Activated naive CD8-positive, alpha-beta T cell treated with anti-CD3 and anti-CD28 coated beads for 36 hours (primary cell): ENCODE measurements at regions not wholly inside any gene's neighbourhood (a gene's known extent, or its start where the extent isn't known, plus 50 kb on each side); places are given as distances from the start of the nearest gene placed in this dataset.
"Not testable (repeated sequence)": the region's sequence is repeated elsewhere in the genome, so short reads cannot be mapped to it uniquely, and the experiment has no call there.

Experiments
- DNase-seq: peaks from one replicate; pipeline ENCODE4 v3.0.0; 2021
- H3K27ac Mint-ChIP-seq: one replicate; pipeline ENCODE4 v1.8.0; 2022; ENCODE audit warnings: mild to moderate bottlenecking, moderate library complexity, mixed read lengths
- H3K27me3 Mint-ChIP-seq: one replicate; pipeline ENCODE4 v1.8.0; 2022; ENCODE audit warnings: mild to moderate bottlenecking, mixed read lengths
- H3K36me3 Mint-ChIP-seq: one replicate; pipeline ENCODE4 v1.8.0; 2021; ENCODE audit warnings: mild to moderate bottlenecking, mixed read lengths
- H3K4me1 Mint-ChIP-seq: one replicate; pipeline ENCODE4 v1.8.0; 2021; ENCODE audit warnings: mixed read lengths
- H3K4me3 Mint-ChIP-seq: one replicate; pipeline ENCODE4 v1.8.0; 2022; ENCODE audit warnings: mild to moderate bottlenecking, moderate library complexity, mixed read lengths
- H3K9me3 Mint-ChIP-seq: one replicate; pipeline ENCODE4 v1.8.0; 2022; ENCODE audit warnings: mixed read lengths

DNA sequence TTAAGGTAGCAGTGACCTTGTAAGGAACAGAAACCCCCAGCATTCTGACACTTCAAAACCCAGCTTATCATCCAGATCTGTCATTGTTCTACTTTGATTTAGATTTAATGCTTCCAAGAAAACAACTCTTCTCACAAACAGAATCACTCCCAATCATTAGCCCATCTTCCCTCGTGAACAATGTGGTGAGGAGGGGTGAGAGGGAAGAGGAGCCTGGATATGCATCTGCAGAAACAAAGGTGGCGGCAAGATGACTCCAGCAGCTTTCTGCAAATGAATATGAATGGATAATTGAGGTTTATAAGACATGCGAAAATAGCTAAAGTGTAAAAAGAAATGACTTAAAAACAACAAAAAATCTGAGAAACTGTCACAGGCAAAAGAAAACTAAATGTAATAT is 859.9 kb upstream of the SLC10A2 start:
- Mint-ChIP-seq H3K27me3 (no peaks in the 10 kb centered on the region), H3K4me3 (no peak overlapping the region), H3K27ac (no peak overlapping the region), H3K36me3 (no peaks in the 10 kb centered on the region), H3K4me1 (no peaks in the 10 kb centered on the region), H3K9me3 (no peaks in the 10 kb centered on the region)
- DNase-seq, result no peak

DNA sequence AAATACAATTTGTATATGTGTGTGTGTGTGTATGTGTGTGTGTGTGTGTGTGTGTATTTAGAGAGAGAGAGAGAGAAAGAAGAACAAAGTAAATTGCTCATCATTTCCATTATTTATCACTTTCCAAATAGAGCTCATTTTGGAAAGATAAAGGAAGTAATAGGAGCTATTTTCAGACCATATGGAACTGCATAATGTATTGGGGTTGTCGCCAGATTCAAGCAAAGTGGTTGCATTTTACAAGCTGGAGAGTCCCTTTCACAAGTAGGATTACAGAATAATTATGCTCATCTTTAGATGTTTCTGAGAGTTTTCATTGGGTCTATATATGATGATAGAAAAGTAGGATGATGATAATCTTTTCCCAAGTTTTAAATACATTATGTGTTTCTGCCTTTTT is 842.7 kb upstream of the SLC10A2 start:
- no peaks in the 10 kb centered on the region for H3K36me3 Mint-ChIP-seq
- no peak overlapping the region for H3K4me3 Mint-ChIP-seq
- no peaks in the 10 kb centered on the region for H3K27me3 Mint-ChIP-seq
- no peak for DNase-seq
- H3K9me3 Mint-ChIP-seq, result no peaks in the 10 kb centered on the region
- no peak overlapping the region for H3K27ac Mint-ChIP-seq
- no peaks in the 10 kb centered on the region for H3K4me1 Mint-ChIP-seq

DNA sequence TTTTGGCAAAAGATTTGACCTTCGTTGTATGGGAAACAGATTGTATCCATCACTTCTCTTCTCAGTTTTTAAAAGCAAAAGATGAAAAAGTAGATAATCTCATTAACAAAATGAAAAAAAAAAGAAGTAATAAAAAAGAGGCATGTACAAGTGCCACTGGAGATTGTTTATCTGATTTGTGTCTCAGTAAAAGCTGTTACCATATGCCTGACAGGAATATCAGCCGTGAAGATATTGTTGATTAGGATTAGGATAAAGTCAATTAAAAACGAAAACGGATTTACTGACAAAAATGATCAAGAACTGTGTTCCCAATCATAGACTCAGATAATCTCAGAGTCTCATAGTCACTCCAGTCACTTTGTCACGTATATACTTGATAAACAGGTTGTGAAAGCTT is 842.1 kb upstream of the SLC10A2 start:
- Mint-ChIP-seq H3K36me3 (no peaks in the 10 kb centered on the region), H3K27ac (no peak overlapping the region), H3K27me3 (no peaks in the 10 kb centered on the region), H3K9me3 (no peaks in the 10 kb centered on the region), H3K4me3 (no peak overlapping the region), H3K4me1 (no peaks in the 10 kb centered on the region)
- no peak for DNase-seq

DNA sequence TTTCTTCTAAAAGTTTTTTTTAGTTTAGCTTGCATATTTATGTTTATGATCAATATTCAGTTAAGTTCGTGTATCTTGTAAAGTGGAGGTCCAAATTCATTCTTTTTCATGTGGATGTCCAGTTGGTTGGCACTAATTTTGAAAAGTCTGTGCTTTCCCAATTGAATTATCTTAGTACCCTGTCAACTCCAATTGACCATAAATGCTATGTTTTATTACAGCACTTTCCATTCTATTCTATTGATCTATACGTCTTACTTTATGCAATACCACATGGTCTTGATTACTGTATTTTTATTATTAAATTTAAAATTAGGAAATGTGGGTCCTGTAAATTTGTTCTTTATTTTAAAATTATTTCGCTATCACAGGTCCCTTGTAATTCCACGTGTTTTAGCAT is 837.6 kb upstream of the SLC10A2 start:
- Mint-ChIP-seq H3K27me3 (no peaks in the 10 kb centered on the region), H3K4me1 (no peaks in the 10 kb centered on the region), H3K4me3 (no peak overlapping the region), H3K36me3 (no peaks in the 10 kb centered on the region), H3K9me3 (peaks cover 3% of the 10 kb centered on the region), H3K27ac (no peak overlapping the region)
- no peak for DNase-seq

DNA sequence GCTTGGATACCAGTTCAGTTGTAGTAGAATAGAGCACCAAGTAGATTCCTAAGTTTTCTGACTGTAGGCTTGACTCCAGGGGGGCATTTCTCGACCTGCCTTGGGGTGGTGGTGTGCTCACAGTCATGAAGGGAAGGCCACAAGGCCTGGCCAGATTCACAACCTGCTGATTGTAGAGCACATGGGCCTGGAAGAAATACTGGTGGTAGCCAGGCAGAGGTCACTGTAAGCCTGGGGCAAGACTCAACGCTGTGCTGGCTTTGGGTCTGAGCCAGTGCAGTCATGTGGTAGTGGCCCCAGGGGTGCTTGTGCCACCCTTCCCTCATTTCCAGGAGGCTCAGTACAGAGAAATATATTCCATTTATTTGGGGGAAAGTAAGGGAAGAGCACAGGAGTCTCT is 832.3 kb upstream of the SLC10A2 start:
- H3K4me3 Mint-ChIP-seq, result no peak overlapping the region
- no peak overlapping the region for H3K27ac Mint-ChIP-seq
- no peaks in the 10 kb centered on the region for H3K36me3 Mint-ChIP-seq
- DNase-seq, result no peak
- H3K4me1 Mint-ChIP-seq, result no peaks in the 10 kb centered on the region
- no peaks in the 10 kb centered on the region for H3K27me3 Mint-ChIP-seq
- H3K9me3 Mint-ChIP-seq, result peaks cover 3% of the 10 kb centered on the region

DNA sequence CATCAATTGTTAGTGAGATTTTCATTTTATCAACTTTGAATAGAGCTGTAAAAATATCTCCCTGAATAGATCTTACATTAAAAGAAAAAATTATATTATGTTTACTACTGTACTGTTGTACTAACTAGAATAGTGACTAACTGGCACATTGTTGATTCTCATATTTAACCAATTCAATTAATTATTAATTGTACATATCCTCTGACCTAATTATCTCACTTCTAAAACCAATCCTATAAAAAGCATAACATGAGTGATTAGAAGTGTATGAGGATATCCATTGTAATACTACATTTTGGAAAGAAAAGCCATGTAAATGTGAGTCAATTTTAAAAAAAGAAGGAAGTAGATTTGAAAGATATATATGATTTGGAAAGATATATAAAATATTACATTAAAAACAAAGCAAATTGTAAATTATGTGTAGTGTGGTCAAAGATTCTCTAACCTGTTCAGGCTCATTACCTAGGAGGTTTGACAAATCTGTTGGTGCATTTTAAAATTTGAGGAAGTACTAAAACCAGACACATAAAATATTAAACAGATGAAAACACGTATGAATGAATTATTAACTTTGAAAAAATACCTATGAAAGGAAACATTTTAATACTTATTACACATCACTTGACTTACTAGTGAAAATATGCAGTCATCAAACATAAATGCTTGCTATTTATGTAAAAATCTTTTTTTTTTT is 829.8 kb upstream of the SLC10A2 start:
- H3K36me3 Mint-ChIP-seq, result no peaks in the 10 kb centered on the region
- peaks cover 3% of the 10 kb centered on the region for H3K9me3 Mint-ChIP-seq
- no peak overlapping the region for H3K4me3 Mint-ChIP-seq
- no peak overlapping the region for H3K27ac Mint-ChIP-seq
- no peak for DNase-seq
- no peaks in the 10 kb centered on the region for H3K4me1 Mint-ChIP-seq
- no peaks in the 10 kb centered on the region for H3K27me3 Mint-ChIP-seq

DNA sequence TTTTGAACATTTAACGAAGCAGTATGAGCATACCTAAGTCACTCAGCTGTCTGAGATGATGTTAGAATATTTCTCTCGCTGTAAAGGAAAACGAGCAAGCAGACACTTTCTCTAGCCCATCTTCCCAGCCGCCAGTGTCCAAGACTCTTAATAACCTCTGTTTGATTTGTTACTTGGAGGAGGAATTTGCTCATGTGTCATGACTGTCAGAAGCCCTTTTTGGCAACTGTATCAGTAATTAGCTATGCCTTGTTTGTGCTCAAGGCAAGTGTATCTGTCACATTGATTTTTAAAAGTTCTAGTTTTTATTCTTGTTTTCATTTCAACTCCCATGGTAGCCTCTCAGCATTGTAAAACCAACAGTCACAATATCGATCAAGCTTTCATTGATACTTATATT is 828.4 kb upstream of the SLC10A2 start:
- no peak for DNase-seq
- Mint-ChIP-seq H3K27me3 (no peaks in the 10 kb centered on the region), H3K9me3 (peaks cover 2% of the 10 kb centered on the region), H3K4me3 (no peak overlapping the region), H3K27ac (no peak overlapping the region), H3K4me1 (no peaks in the 10 kb centered on the region), H3K36me3 (no peaks in the 10 kb centered on the region)

DNA sequence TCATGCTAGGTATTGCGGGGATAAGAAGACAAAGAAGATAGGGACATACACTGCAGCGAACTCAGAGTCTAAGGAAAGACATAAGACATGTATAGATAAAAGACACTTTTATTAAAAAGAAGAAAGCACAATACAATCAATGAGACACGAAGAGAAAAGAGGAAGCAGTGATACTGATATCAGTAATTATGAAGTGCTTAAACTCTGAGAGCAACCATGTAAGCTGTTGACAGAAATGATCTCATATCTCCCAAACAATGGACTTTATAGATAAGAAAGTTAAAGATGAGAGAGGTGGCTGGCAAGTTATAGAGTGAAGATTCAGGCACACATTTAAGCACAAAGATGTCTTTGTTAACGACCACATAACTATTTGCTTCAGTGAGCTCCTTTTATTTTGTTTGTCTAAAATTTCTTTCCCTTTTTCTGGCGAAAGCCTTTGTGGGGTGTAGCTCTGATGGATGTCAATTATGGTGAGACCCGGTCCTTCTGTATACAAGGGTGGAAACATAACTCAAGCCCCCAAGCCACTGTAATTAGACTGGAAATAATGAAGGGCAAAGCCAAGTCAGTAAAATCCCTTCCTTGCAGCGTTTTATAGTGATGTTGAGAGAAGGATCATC is 818.0 kb upstream of the SLC10A2 start:
- Mint-ChIP-seq H3K4me1 (no peaks in the 10 kb centered on the region), H3K9me3 (peaks cover 2% of the 10 kb centered on the region), H3K27ac (no peak overlapping the region), H3K27me3 (peaks cover 3% of the 10 kb centered on the region), H3K36me3 (no peaks in the 10 kb centered on the region), H3K4me3 (no peak overlapping the region)
- no peak for DNase-seq

DNA sequence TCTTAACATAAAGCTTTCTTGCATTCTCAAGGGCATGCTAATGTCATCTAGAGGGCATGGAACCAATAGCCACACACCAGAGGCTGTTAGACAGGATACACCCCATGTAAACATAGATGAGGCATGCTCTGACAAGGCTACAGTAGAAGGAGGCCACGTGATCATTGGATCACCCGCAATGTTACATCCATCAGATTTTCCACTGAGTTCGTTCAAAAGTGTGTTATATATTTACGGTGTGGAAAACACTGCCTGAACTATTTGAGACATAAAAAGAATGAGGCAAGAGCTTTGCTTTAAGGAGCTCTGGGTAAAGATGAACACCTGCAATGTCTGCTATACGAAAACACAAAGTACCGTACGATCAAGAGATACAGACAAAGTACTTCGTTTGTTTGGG is 817.5 kb upstream of the SLC10A2 start:
- Mint-ChIP-seq H3K27ac (no peak overlapping the region), H3K4me1 (no peaks in the 10 kb centered on the region), H3K36me3 (no peaks in the 10 kb centered on the region), H3K9me3 (peaks cover 2% of the 10 kb centered on the region), H3K27me3 (peaks cover 3% of the 10 kb centered on the region), H3K4me3 (no peak overlapping the region)
- no peak for DNase-seq

DNA sequence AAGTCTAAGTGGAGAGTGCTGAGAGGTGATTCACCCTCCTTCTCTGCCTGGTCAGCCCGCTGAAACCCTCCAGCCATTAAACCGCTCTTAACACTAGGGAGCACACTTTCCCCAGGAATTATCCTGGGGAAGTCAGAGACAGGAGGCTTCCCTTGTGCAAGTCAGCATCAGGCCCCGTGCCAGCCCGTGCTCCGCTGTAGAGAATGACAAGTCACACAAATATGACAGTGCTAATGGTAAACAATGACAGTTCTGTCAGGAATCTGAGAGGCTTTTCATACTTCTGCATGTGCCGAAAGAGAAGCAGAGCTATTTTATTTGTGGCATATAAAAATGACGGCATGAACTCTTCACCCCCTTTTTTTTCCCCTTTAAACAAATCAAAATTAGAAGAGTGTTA is 816.9 kb upstream of the SLC10A2 start:
- Mint-ChIP-seq H3K4me1 (no peaks in the 10 kb centered on the region), H3K9me3 (peaks cover 2% of the 10 kb centered on the region), H3K27me3 (peaks cover 3% of the 10 kb centered on the region), H3K4me3 (no peak overlapping the region), H3K36me3 (no peaks in the 10 kb centered on the region), H3K27ac (no peak overlapping the region)
- no peak for DNase-seq

DNA sequence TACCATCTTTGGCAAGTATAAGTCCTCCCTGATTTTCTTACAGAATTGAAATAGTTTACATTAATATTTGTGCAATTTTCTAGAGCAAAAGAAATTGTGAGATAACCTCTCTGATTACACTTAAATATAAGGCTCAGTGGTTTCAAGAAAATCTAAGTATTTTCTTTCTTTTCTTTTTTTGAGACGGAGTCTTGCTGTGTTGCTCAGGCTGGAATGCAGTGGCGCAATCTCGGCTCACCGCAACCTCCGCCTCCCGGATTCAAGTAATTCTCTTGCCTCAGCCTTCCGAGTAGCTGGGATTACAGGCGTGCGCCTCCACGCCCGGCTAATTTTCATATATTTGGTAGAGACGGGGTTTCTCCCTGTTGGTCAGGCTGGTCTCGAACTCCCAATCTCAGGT is 813.9 kb upstream of the SLC10A2 start:
- H3K27me3 Mint-ChIP-seq, H3K4me3 Mint-ChIP-seq, H3K4me1 Mint-ChIP-seq, DNase-seq, H3K27ac Mint-ChIP-seq, H3K9me3 Mint-ChIP-seq, H3K36me3 Mint-ChIP-seq: not testable (repeated sequence)

DNA sequence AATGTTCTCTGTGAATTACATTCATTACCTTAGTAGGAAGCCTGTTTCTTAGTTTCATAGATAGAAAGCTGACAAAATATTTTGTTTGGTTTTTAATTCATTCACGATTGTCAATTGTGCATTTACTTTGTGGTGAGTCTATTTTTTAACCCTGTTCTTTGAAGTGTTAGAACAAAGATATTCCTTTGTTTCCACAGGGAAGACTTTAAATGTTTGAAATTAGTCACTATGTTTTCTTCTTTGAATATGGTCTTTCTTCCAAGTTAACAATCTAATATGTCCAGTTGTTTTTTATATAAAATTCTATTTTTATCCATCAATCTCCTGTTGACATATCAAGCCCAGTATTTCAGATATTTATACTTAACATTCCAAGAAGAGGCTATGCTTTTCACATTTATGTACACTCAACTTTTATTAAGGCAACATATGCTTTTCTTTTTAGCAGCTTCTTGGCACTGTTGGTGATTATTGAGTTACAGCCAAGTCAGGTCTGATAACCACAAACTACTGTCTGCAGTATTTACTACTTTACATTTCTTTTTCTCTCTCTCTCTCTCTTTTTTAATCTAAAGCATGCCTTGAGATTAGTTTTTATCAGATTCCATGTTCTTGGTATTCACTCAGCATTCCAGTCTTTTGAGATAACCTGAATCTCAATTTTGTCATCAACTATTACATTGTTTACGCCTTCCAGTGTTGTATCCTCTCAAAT is 812.8 kb upstream of the SLC10A2 start:
- Mint-ChIP-seq H3K4me3 (no peak overlapping the region), H3K36me3 (no peaks in the 10 kb centered on the region), H3K27me3 (peaks cover 3% of the 10 kb centered on the region), H3K4me1 (no peaks in the 10 kb centered on the region), H3K27ac (no peak overlapping the region), H3K9me3 (no peaks in the 10 kb centered on the region)
- DNase-seq, result no peak

DNA sequence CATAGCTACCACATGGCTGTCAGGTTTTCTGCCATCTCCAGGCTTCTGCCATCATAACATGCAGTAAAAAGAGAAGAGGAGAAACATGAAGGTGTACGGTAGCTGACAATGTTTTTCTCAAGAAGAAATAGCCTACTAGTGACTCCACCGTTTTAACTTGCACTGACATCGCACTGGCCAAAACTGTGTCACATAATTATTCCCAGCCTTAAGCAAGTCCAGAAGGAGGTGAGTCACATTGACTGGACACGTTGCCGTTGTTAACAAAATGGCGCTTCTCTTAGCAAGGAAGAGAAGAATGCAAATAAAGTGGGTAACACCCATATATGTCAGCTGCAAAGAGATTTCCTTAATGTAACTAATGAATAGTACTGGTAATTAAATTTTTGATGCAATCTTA is 810.4 kb upstream of the SLC10A2 start:
- no peaks in the 10 kb centered on the region for H3K9me3 Mint-ChIP-seq
- H3K27me3 Mint-ChIP-seq, result no peaks in the 10 kb centered on the region
- no peak overlapping the region for H3K27ac Mint-ChIP-seq
- no peaks in the 10 kb centered on the region for H3K4me1 Mint-ChIP-seq
- no peak for DNase-seq
- H3K36me3 Mint-ChIP-seq, result no peaks in the 10 kb centered on the region
- H3K4me3 Mint-ChIP-seq, result no peak overlapping the region

DNA sequence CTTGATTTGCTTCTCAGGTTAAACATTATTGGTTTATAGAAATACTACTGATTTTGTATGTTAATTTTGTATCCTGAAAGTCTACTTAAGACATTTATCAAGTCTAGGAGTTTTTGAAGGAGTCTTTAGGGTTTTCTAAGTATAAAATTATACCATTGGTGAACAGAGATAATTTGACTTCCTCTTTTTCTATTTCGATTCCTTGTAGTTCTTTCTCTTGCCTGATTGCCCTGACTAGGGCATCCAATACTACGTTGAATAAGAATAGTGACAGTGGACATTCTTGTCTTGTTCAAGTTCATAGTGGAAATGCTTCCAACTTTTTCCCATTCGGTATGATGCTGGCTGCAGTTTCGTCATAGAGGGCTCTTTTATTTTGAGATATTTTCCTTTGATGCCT is 807.5 kb upstream of the SLC10A2 start:
- Mint-ChIP-seq H3K27ac (no peak overlapping the region), H3K27me3 (no peaks in the 10 kb centered on the region), H3K9me3 (peaks cover 2% of the 10 kb centered on the region), H3K4me3 (no peak overlapping the region), H3K36me3 (no peaks in the 10 kb centered on the region), H3K4me1 (no peaks in the 10 kb centered on the region)
- DNase-seq, result no peak

DNA sequence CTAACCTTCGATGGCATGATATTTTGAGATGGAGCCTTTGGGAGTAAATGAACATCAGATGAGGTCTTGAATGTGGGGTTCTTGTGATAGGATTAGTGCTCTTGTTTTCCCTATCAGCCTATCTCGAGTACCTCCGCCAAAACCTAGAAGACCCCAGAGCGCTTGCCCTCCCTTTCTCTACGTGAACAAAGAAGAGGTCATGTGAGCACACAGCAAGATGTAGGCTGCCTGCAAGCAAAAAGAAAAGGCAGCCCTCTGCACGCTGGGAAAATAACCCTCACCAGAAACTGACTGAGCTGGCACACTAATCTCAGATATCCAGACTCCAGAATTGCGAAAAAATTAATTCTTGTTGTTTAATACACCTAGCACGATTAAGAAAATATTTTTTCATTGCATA is 799.8 kb upstream of the SLC10A2 start:
- no peak overlapping the region for H3K27ac Mint-ChIP-seq
- H3K9me3 Mint-ChIP-seq, result peaks cover 3% of the 10 kb centered on the region
- no peak for DNase-seq
- no peaks in the 10 kb centered on the region for H3K4me1 Mint-ChIP-seq
- H3K4me3 Mint-ChIP-seq, result no peak overlapping the region
- no peaks in the 10 kb centered on the region for H3K27me3 Mint-ChIP-seq
- no peaks in the 10 kb centered on the region for H3K36me3 Mint-ChIP-seq

DNA sequence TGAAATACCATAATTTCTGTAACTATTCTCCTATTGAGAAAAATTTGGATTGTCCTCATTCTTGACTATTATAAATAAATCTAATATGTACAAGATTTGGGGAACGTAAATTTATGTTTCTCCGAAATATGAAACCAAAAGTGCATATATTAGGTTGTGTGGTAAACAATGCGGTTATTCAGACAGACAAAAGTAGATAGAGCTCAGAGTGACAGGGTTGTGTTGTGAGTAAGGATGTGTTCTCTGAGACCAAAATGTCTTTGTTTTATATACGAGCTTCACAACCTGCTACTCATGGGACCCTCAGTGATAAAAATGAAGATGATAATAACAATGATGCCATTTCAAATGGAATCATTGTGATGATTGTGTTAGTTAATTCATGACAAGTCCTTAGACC is 796.3 kb upstream of the SLC10A2 start:
- no peaks in the 10 kb centered on the region for H3K36me3 Mint-ChIP-seq
- no peaks in the 10 kb centered on the region for H3K9me3 Mint-ChIP-seq
- H3K27ac Mint-ChIP-seq, result no peak overlapping the region
- no peak overlapping the region for H3K4me3 Mint-ChIP-seq
- no peaks in the 10 kb centered on the region for H3K4me1 Mint-ChIP-seq
- H3K27me3 Mint-ChIP-seq, result no peaks in the 10 kb centered on the region
- DNase-seq, result no peak
